ENCODE measurements at regions not wholly inside any gene's neighbourhood (a gene's known extent, or its start where the extent isn't known, plus 50 kb on each side); places are given as distances from the start of the nearest gene placed in this dataset.

DNA sequence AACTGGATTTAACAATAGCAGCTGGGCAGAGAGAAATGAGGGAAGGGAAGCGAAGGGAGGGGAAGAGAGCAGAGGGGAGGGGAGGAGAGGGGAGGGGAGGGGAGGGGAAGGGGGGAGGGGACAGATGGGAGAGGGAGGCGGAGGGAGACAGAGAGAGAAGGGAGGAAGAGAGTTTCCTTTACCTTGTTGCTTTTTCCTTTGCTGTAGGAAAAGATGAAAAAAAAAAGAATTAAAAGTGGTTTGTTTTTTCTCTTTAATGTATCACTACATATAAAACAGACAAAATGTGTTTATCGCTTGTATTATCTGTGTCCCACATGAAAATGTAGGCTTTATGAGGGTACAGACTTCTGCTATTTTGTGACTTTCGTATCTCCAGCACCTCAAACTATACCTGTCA lies 190.4 kb upstream of the KYNU start:
- Histone ChIP-seq H3K4me1 (ENCODE audit: control insufficient read depth in 4 of 4, insufficient read depth in 4 of 4, low read length in 3 of 4) (peaks cover 0 to 16% (median 11%) of the 10 kb centered on the region in 4 donors), H3K36me3 (ENCODE audit: control insufficient read depth in 4 of 4, insufficient read depth in 3 of 4, low read depth in 1 of 4, low read length in 3 of 4) (no peaks in the 10 kb centered on the region), H3K4me3 (ENCODE audit: low read depth in 1 of 3, low read length in 3 of 3) (no peak overlapping the region), H3K27me3 (ENCODE audit: control insufficient read depth in 4 of 4, insufficient read depth in 4 of 4, low read length in 3 of 4) (no peaks in the 10 kb centered on the region), H3K27ac (ENCODE audit: low read depth in 1 of 2, low read length in 2 of 2) (no peak overlapping the region), H3K9ac (ENCODE audit: low read depth in 1 of 2, low read length in 2 of 2) (no peak overlapping the region), H3K9me3 (ENCODE audit: control insufficient read depth in 4 of 4, low read length in 3 of 4) (no peaks in the 10 kb centered on the region)
- WGBS, result 87% methylated on average over 4 of the region's 4 CpGs
- DNase-seq (ENCODE audit: low spot score), result no peak
- TF ChIP-seq SP1 (IDR thresholded peaks at IDR 0.05) (no peak), REST (IDR thresholded peaks at IDR 0.05) (no peak), HNF4G (IDR thresholded peaks at IDR 0.05) (no peak), ATF3 (IDR thresholded peaks at IDR 0.05) (no peak), NR2F2 (IDR thresholded peaks at IDR 0.05) (no peak), TAF1 (conservative IDR thresholded peaks at IDR 0.05) (no peak), RAD21 (IDR thresholded peaks at IDR 0.05) (no peak), YY1 (IDR thresholded peaks at IDR 0.05) (no peak), FOXA1 (IDR thresholded peaks at IDR 0.05) (no peak)
- TF ChIP-seq, protein P1, sequence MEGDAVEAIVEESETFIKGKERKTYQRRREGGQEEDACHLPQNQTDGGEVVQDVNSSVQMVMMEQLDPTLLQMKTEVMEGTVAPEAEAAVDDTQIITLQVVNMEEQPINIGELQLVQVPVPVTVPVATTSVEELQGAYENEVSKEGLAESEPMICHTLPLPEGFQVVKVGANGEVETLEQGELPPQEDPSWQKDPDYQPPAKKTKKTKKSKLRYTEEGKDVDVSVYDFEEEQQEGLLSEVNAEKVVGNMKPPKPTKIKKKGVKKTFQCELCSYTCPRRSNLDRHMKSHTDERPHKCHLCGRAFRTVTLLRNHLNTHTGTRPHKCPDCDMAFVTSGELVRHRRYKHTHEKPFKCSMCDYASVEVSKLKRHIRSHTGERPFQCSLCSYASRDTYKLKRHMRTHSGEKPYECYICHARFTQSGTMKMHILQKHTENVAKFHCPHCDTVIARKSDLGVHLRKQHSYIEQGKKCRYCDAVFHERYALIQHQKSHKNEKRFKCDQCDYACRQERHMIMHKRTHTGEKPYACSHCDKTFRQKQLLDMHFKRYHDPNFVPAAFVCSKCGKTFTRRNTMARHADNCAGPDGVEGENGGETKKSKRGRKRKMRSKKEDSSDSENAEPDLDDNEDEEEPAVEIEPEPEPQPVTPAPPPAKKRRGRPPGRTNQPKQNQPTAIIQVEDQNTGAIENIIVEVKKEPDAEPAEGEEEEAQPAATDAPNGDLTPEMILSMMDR (IDR thresholded peaks at IDR 0.05; ENCODE audit: low read depth, low read length, missing input control), result no peak
- TF ChIP-seq, protein P2, sequence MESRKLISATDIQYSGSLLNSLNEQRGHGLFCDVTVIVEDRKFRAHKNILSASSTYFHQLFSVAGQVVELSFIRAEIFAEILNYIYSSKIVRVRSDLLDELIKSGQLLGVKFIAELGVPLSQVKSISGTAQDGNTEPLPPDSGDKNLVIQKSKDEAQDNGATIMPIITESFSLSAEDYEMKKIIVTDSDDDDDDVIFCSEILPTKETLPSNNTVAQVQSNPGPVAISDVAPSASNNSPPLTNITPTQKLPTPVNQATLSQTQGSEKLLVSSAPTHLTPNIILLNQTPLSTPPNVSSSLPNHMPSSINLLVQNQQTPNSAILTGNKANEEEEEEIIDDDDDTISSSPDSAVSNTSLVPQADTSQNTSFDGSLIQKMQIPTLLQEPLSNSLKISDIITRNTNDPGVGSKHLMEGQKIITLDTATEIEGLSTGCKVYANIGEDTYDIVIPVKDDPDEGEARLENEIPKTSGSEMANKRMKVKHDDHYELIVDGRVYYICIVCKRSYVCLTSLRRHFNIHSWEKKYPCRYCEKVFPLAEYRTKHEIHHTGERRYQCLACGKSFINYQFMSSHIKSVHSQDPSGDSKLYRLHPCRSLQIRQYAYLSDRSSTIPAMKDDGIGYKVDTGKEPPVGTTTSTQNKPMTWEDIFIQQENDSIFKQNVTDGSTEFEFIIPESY (IDR thresholded peaks at IDR 0.05), result no peak

DNA sequence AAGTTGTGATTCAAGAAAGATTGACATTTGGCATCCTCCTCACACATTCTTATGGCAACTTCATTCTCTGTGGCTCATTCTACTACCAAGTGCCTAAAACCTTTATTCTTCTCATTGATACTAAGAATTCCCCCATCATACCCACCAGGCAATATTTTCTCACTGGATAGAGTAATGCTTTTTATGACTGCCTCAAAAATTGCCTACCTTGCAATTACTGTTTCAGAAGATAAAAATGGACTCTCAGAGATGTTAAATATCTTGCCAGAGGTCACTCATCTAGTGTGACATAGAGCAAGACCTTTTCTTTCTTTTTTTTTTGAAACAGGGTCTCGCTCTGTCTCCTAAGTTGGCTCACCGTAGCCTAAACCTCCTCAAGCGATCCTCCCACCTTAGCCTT lies 192.8 kb upstream of the KYNU start:
- WGBS, result 95% methylated on average over 3 of the region's 3 CpGs
- Histone ChIP-seq H3K9ac (ENCODE audit: low read depth in 1 of 2, low read length in 2 of 2) (no peak overlapping the region), H3K36me3 (ENCODE audit: control insufficient read depth in 4 of 4, insufficient read depth in 3 of 4, low read depth in 1 of 4, low read length in 3 of 4) (no peaks in the 10 kb centered on the region), H3K4me1 (ENCODE audit: control insufficient read depth in 4 of 4, insufficient read depth in 4 of 4, low read length in 3 of 4) (peaks cover 0 to 16% (median 11%) of the 10 kb centered on the region in 4 donors), H3K4me3 (ENCODE audit: low read depth in 1 of 3, low read length in 3 of 3) (no peak overlapping the region), H3K9me3 (ENCODE audit: control insufficient read depth in 4 of 4, low read length in 3 of 4) (no peaks in the 10 kb centered on the region), H3K27ac (ENCODE audit: low read depth in 1 of 2, low read length in 2 of 2) (no peak overlapping the region), H3K27me3 (ENCODE audit: control insufficient read depth in 4 of 4, insufficient read depth in 4 of 4, low read length in 3 of 4) (no peaks in the 10 kb centered on the region)
- no peak for DNase-seq (ENCODE audit: low spot score)
- TF ChIP-seq GABPA (IDR thresholded peaks at IDR 0.05 in 1 of 2, conservative IDR thresholded peaks at IDR 0.05 in 1 of 2) (no peak), REST (IDR thresholded peaks at IDR 0.05) (no peak), YY1 (IDR thresholded peaks at IDR 0.05) (no peak), TAF1 (conservative IDR thresholded peaks at IDR 0.05) (no peak), RAD21 (IDR thresholded peaks at IDR 0.05) (no peak), HNF4A (conservative IDR thresholded peaks at IDR 0.05) (no peak), JUND (IDR thresholded peaks at IDR 0.05) (no peak), EGR1 (IDR thresholded peaks at IDR 0.05; ENCODE audit: low read depth in 2 of 2) (no peak), FOXA2 (IDR thresholded peaks at IDR 0.05) (no peak), NR2F2 (IDR thresholded peaks at IDR 0.05) (no peak), RXRA (IDR thresholded peaks at IDR 0.05) (no peak), ATF3 (IDR thresholded peaks at IDR 0.05) (no peak)
- TF ChIP-seq, protein P1 (IDR thresholded peaks at IDR 0.05; ENCODE audit: low read depth, low read length, missing input control), result no peak
